ENCODE measurements at regions not wholly inside any gene's neighbourhood (a gene's known extent, or its start where the extent isn't known, plus 50 kb on each side); places are given as distances from the start of the nearest gene placed in this dataset.

DNA sequence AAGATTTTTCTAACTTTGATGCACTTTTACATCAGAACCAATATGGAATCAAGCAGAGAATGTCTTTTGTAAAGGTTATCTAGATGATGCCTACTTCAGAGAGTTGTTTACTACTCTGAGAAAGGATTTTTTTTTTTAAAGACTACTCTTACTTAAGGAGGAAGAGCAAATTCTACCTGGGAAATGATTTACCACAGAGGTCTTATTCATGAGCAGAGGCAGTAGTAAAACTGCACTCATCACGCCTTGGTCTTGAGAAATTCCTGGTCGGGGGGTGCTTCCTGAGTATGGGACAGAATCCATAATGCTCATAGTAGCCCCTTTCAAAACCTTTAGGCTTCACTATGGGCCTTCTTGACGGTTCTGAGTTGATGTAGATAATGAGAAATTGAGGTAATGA, 241.8 kb upstream of the PREP start:
- intact Hi-C loops (cut with DNase I, micrococcal nuclease) = no loop called here
- TF ChIP-seq, protein P1, sequence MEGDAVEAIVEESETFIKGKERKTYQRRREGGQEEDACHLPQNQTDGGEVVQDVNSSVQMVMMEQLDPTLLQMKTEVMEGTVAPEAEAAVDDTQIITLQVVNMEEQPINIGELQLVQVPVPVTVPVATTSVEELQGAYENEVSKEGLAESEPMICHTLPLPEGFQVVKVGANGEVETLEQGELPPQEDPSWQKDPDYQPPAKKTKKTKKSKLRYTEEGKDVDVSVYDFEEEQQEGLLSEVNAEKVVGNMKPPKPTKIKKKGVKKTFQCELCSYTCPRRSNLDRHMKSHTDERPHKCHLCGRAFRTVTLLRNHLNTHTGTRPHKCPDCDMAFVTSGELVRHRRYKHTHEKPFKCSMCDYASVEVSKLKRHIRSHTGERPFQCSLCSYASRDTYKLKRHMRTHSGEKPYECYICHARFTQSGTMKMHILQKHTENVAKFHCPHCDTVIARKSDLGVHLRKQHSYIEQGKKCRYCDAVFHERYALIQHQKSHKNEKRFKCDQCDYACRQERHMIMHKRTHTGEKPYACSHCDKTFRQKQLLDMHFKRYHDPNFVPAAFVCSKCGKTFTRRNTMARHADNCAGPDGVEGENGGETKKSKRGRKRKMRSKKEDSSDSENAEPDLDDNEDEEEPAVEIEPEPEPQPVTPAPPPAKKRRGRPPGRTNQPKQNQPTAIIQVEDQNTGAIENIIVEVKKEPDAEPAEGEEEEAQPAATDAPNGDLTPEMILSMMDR (IDR thresholded peaks at IDR 0.05) = no peak
- no peak overlapping the region for H3K4me3 ChIP-seq
- no peaks in the 10 kb centered on the region for H3K9me3 ChIP-seq
- DNase-seq (no peak), ATAC-seq (no peak)
- H3K4me1 ChIP-seq (ENCODE audit: low read depth) = peaks cover 4% of the 10 kb centered on the region
- no peaks in the 10 kb centered on the region for H3K36me3 ChIP-seq (ENCODE audit: low read depth)

DNA sequence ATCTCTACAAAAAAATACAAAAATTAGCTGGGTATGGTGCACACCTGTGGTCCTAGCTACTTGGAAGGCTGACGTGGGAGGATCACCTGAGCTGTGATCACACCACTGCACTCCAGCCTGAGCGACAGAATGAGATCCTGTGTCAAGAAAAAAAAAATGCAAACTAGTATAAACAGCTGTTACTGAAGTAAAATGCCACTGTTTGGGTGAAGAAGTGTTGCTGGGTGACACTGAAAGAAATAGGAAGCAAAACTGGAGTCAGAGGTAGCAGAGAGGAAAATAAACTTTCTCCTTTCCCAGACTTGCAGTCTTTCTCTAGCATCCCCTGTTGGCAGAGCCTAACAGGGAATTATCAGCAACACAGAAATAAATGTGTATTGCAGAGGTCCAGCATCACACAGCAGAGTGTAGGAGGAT, 241.2 kb upstream of the PREP start:
- H3K9me3 ChIP-seq = no peaks in the 10 kb centered on the region
- no peaks in the 10 kb centered on the region for H3K36me3 ChIP-seq (ENCODE audit: low read depth)
- H3K4me3 ChIP-seq = no peak overlapping the region
- intact Hi-C loops (cut with DNase I, micrococcal nuclease) = no loop called here
- DNase-seq (no peak), ATAC-seq (no peak)
- TF ChIP-seq, protein P1 (IDR thresholded peaks at IDR 0.05) = no peak
- H3K4me1 ChIP-seq (ENCODE audit: low read depth) = peaks cover 4% of the 10 kb centered on the region

DNA sequence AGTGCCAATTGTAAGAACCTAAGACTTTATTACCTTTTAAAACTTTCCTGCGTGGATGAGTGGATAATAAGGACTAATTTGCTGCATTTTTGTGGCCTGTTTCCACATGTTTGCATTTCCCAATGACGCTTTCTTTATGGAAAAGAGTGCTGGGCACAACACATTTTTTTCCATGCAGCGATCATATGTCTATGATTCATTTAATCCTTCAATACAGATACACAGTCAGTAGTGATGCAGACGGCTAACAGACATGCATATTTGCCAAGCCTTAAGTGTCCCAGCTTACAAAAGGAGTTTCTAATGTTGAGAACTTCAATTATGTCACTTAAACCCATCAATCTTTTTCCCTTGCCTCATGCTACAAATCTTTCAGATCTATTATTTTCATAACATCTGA, 239.8 kb upstream of the PREP start:
- Histone ChIP-seq H3K36me3 (ENCODE audit: low read depth) (no peaks in the 10 kb centered on the region), H3K9me3 (no peaks in the 10 kb centered on the region), H3K4me1 (ENCODE audit: low read depth) (peaks cover 4% of the 10 kb centered on the region), H3K4me3 (no peak overlapping the region)
- ATAC-seq = no peak
- TF ChIP-seq, protein P1 (IDR thresholded peaks at IDR 0.05) = no peak
- no peak for DNase-seq
- intact Hi-C loops (cut with DNase I, micrococcal nuclease) = no loop called here

DNA sequence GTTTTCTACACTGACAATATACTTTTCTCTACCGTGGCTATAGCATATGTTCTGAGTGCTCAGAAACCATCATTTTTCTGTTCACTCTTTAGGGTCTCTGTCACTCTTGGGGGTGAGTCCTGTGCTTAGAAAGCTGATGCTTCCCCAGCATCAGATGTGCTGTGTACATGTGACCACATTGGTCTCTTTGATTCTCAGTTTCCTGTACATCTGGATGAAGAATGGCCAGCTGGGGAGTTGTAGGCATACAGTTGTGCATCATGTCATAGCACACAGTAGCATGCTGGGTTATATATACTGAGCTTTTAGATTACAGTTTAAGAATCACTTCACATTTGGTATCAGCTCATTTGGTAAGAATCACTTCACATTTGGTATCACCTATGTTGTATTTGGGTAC, 238.6 kb upstream of the PREP start:
- H3K36me3 ChIP-seq (ENCODE audit: low read depth) = no peaks in the 10 kb centered on the region
- ATAC-seq (no peak), DNase-seq (no peak)
- TF ChIP-seq, protein P1 (IDR thresholded peaks at IDR 0.05) = no peak
- no peak overlapping the region for H3K4me3 ChIP-seq
- H3K9me3 ChIP-seq = no peaks in the 10 kb centered on the region
- intact Hi-C loops (cut with DNase I, micrococcal nuclease) = no loop called here
- H3K4me1 ChIP-seq (ENCODE audit: low read depth) = peaks cover 4% of the 10 kb centered on the region

DNA sequence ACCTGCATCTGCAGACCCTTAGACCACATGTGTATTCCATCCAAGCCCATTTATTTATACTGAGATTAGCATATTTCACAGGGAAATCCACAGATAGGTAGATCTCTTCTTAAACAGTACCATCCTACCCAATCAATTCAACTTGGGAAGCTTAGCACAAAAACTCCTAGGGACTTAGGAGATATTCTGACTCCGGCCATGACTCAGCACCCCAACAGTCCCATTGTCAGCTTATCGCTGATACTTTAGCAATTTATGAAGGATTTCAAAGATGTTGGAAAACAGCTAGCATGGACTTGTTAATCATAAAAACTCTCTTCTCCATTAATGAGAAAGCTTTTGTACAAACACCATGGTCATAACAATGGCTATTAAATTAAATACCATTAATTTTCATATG, 236.2 kb upstream of the PREP start:
- intact Hi-C loops (cut with DNase I, micrococcal nuclease) = no loop called here
- DNase-seq (no peak), ATAC-seq (no peak)
- H3K4me3 ChIP-seq = no peak overlapping the region
- TF ChIP-seq, protein P1 (IDR thresholded peaks at IDR 0.05) = no peak
- no peaks in the 10 kb centered on the region for H3K36me3 ChIP-seq (ENCODE audit: low read depth)
- H3K9me3 ChIP-seq = no peaks in the 10 kb centered on the region
- H3K4me1 ChIP-seq (ENCODE audit: low read depth) = no peaks in the 10 kb centered on the region

DNA sequence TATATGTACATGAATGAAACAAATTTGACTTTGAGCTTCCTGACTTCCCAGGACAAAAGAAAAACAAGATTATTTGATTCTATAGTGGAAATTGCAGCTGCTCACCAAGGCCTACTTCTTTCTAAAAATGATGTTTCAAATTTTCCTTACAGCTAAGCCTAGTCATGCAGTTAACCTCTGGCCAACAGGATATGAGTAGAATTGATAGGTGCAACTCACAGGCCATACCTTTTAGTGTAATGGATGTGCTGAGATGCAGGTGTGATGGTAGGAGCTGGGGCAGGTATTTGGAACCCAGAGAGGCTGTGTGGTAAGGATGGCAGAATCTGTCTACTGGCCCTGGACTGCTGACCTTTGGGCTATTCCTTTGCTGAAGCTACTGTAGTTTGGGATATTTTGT, 230.9 kb upstream of the PREP start:
- no peak for ATAC-seq
- TF ChIP-seq, protein P1 (IDR thresholded peaks at IDR 0.05) = no peak
- intact Hi-C loops (cut with DNase I, micrococcal nuclease) = no loop called here

More for the DNA sequence above, 230.9 kb upstream of the PREP start:
- Histone ChIP-seq H3K36me3 (ENCODE audit: low read depth) (no peaks in the 10 kb centered on the region), H3K9me3 (no peaks in the 10 kb centered on the region), H3K4me1 (ENCODE audit: low read depth) (no peaks in the 10 kb centered on the region), H3K4me3 (no peak overlapping the region)
- DNase-seq = no peak

Measured in mucosa of descending colon (tissue), 3 donors.